Vagina (tissue), 2 donors: ENCODE measurements at regions not wholly inside any gene's neighbourhood (a gene's known extent, or its start where the extent isn't known, plus 50 kb on each side); places are given as distances from the start of the nearest gene placed in this dataset.

Source experiments
- CTCF ChIP-seq, 3 experiments: fragments of 450-650 bp in 2 of 3; fragments of 200-600 bp in 1 of 3; sonication (generic) in 1 of 3; IDR thresholded peaks; one replicate each; pipeline ENCODE4 v1.5.1; 2017 to 2019; ENCODE audit warnings: antibody characterized with exemption in 3 of 3, mild to moderate bottlenecking in 2 of 3, moderate library complexity in 2 of 3
- POLR2A ChIP-seq, 2 donors: fragments of 450-650 bp; IDR thresholded peaks; one replicate each; pipeline ENCODE4 v1.6.1; 2017; ENCODE audit warnings: antibody characterized with exemption in 2 of 2, mild to moderate bottlenecking in 2 of 2, moderate library complexity in 2 of 2
- POLR2AphosphoS5 ChIP-seq, 2 donors: sonication (generic); formaldehyde crosslinking; IDR thresholded peaks; one replicate each; pipeline ENCODE4 v1.9.0; 2017; ENCODE audit warnings: antibody characterized with exemption in 2 of 2, mild to moderate bottlenecking in 2 of 2, low read depth in 1 of 2; ENCODE audit not compliant: insufficient read depth in 1 of 2

- TF ChIP-seq CTCF (IDR thresholded peaks at IDR 0.05) (no peak), POLR2AphosphoS5 (IDR thresholded peaks at IDR 0.05; ENCODE audit: insufficient read depth in 1 of 2, low read depth in 1 of 2) (no peak), POLR2A (IDR thresholded peaks at IDR 0.05) (no peak)
Observed at GRCh38 chr5:93078082-93079038, 502.7 kb downstream of the NR2F1-AS1 start.
